Adrenal gland (tissue), 5 donors: ENCODE measurements at regions not wholly inside any gene's neighbourhood (a gene's known extent, or its start where the extent isn't known, plus 50 kb on each side); places are given as distances from the start of the nearest gene placed in this dataset.

Experiments
- POLR2A ChIP-seq, 2 donors: fragments of 450-650 bp; IDR thresholded peaks; one replicate each; pipeline ENCODE4 v1.6.1; 2017; ENCODE audit warnings: antibody characterized with exemption in 2 of 2, mild to moderate bottlenecking in 2 of 2, moderate library complexity in 1 of 2
- TF ChIP-seq, protein P1 (sequence below), 6 experiments: fragments of 450-650 bp in 4 of 6; fragments of 200-600 bp in 2 of 6; sonication (generic) in 1 of 6; IDR thresholded peaks; 1 replicate in 5 of 6; 2 replicates in 1 of 6; pipeline versions ENCODE4 v1.5.1 to v1.8.0; 2016 to 2021; ENCODE audit warnings: antibody characterized with exemption in 6 of 6, mild to moderate bottlenecking in 2 of 6, moderate library complexity in 1 of 6
- donor health status: DM: no; HTN: no; CAD: no.

DNA sequence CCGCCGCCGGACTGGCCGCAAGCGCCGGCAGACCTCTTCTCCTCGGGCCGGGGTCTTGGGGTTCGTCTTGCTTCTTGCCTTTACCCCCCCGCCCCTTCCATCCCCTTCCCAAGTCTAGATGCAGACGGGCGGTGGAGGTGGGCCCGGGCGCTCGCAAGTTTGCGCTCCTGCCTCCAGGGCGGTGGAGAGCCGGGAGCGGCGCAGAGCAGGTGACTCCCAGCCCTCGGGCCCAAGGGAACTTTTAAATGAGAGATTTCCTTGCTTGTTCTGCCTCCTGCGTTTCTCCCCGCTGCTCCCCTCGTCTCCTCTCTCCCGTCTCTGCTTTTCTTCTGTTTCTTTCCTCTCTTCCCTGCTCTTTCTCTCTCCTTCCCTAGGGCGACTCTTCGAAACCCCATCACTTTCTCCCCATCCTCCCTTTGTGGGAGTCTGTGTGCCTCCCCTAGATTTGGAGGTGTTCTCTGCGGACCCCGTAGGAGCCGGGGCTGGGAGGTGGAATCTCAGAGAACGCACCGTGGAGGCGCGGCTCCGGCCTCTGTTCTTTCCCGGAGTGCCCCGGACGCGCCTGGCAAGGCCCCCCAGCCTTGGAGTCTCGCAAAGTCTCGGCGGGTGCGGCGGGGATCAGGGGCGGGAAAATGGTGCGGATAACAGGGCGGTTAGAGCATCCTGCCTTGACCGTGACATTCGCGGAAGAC is 114.7 kb upstream of the MYL2 start:
- no peak for TF ChIP-seq POLR2A (IDR thresholded peaks at IDR 0.05)
- TF ChIP-seq, protein P1, sequence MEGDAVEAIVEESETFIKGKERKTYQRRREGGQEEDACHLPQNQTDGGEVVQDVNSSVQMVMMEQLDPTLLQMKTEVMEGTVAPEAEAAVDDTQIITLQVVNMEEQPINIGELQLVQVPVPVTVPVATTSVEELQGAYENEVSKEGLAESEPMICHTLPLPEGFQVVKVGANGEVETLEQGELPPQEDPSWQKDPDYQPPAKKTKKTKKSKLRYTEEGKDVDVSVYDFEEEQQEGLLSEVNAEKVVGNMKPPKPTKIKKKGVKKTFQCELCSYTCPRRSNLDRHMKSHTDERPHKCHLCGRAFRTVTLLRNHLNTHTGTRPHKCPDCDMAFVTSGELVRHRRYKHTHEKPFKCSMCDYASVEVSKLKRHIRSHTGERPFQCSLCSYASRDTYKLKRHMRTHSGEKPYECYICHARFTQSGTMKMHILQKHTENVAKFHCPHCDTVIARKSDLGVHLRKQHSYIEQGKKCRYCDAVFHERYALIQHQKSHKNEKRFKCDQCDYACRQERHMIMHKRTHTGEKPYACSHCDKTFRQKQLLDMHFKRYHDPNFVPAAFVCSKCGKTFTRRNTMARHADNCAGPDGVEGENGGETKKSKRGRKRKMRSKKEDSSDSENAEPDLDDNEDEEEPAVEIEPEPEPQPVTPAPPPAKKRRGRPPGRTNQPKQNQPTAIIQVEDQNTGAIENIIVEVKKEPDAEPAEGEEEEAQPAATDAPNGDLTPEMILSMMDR (IDR thresholded peaks at IDR 0.05) = no peak
